ENCODE measurements at regions not wholly inside any gene's neighbourhood (a gene's known extent, or its start where the extent isn't known, plus 50 kb on each side); places are given as distances from the start of the nearest gene placed in this dataset.
"Not testable (repeated sequence)": the region's sequence is repeated elsewhere in the genome, so short reads cannot be mapped to it uniquely, and the experiment has no call there.

GRCh38 chr6:6746970-6747338 lies 158.4 kb downstream of the LY86 start:
- in situ Hi-C loops (cut with HindIII; ENCODE audit: low sequenced_read_pairs) = no loop called here

GRCh38 chr6:6747371-6747770 lies 158.9 kb downstream of the LY86 start:
- in situ Hi-C loops (cut with HindIII; ENCODE audit: low sequenced_read_pairs) = no loop called here

- in situ Hi-C loops (cut with HindIII; ENCODE audit: low sequenced_read_pairs) = no loop called here
These were observed 159.5 kb downstream of the LY86 start for GRCh38 chr6:6748001-6748400.

GRCh38 chr6:6749702-6750491 lies 161.4 kb downstream of the LY86 start:
- in situ Hi-C loops (cut with HindIII; ENCODE audit: low sequenced_read_pairs) = no loop called here

- in situ Hi-C loops (cut with HindIII; ENCODE audit: low sequenced_read_pairs) = no loop called here
These were observed 162.2 kb downstream of the LY86 start for GRCh38 chr6:6750594-6751265.

- in situ Hi-C loops (cut with HindIII; ENCODE audit: low sequenced_read_pairs) = no loop called here
These were observed 162.7 kb downstream of the LY86 start for GRCh38 chr6:6751266-6751596.

- in situ Hi-C loops (cut with HindIII; ENCODE audit: low sequenced_read_pairs) = no loop called here
These were observed 163.1 kb downstream of the LY86 start for GRCh38 chr6:6751619-6752023.

- in situ Hi-C loops (cut with HindIII; ENCODE audit: low sequenced_read_pairs) = no loop called here
These were observed 163.6 kb downstream of the LY86 start for GRCh38 chr6:6752129-6752528.

- in situ Hi-C loops (cut with HindIII; ENCODE audit: low sequenced_read_pairs) = no loop called here
These were observed 164.8 kb downstream of the LY86 start for GRCh38 chr6:6753301-6753700.

- in situ Hi-C loops (cut with HindIII; ENCODE audit: low sequenced_read_pairs) = no loop called here
These were observed 168.0 kb downstream of the LY86 start for GRCh38 chr6:6756526-6756925.

- in situ Hi-C loops (cut with HindIII; ENCODE audit: low sequenced_read_pairs) = no loop called here
These were observed 170.0 kb downstream of the LY86 start for GRCh38 chr6:6758546-6758914.

GRCh38 chr6:6758915-6759654 lies 170.6 kb downstream of the LY86 start:
- in situ Hi-C loops (cut with HindIII; ENCODE audit: low sequenced_read_pairs) = no loop called here

GRCh38 chr6:6760002-6760401 lies 171.5 kb downstream of the LY86 start:
- in situ Hi-C loops (cut with HindIII; ENCODE audit: low sequenced_read_pairs) = no loop called here

- in situ Hi-C loops (cut with HindIII; ENCODE audit: low sequenced_read_pairs) = not testable (repeated sequence)
These were observed 174.0 kb downstream of the LY86 start for GRCh38 chr6:6762566-6762965.

- in situ Hi-C loops (cut with HindIII; ENCODE audit: low sequenced_read_pairs) = no loop called here
These were observed 176.4 kb downstream of the LY86 start for GRCh38 chr6:6764764-6765434.

- in situ Hi-C loops (cut with HindIII; ENCODE audit: low sequenced_read_pairs) = no loop called here
These were observed 177.8 kb downstream of the LY86 start for GRCh38 chr6:6766230-6766905.

GRCh38 chr6:6769466-6769865 lies 180.9 kb downstream of the LY86 start:
- in situ Hi-C loops (cut with HindIII; ENCODE audit: low sequenced_read_pairs) = no loop called here

GRCh38 chr6:6771224-6771945 lies 182.9 kb downstream of the LY86 start:
- in situ Hi-C loops (cut with HindIII; ENCODE audit: low sequenced_read_pairs) = no loop called here

- in situ Hi-C loops (cut with HindIII; ENCODE audit: low sequenced_read_pairs) = no loop called here
These were observed 183.4 kb downstream of the LY86 start for GRCh38 chr6:6771964-6772363.

GRCh38 chr6:6772751-6773150 lies 184.2 kb downstream of the LY86 start:
- in situ Hi-C loops (cut with HindIII; ENCODE audit: low sequenced_read_pairs) = no loop called here
